ENCODE measurements at regions not wholly inside any gene's neighbourhood (a gene's known extent, or its start where the extent isn't known, plus 50 kb on each side); places are given as distances from the start of the nearest gene placed in this dataset.

GRCh38 chr14:53567236-53567780 lies 389.3 kb downstream of the BMP4 start:
- H4K20me1 ChIP-seq (replicated peaks; ENCODE audit: insufficient read depth) = no peaks in the 10 kb centered on the region

More at GRCh38 chr14:53567236-53567780, 389.3 kb downstream of the BMP4 start:
- Mint-ChIP-seq H3K36me3 (ENCODE audit: low read depth) (peaks cover 3% of the 10 kb centered on the region; the same call in 1 of the 3 replicates), H3K4me3 (no peak overlapping the region), H3K9me3 (peaks cover 12% of the 10 kb centered on the region), H3K27me3 (ENCODE audit: insufficient read depth, low read depth, poor library complexity) (no peaks in the 10 kb centered on the region), H3K27ac (no peak overlapping the region), H3K4me1 (peaks cover 23% of the 10 kb centered on the region)
- no peaks in the 10 kb centered on the region for H3K79me2 ChIP-seq (replicated peaks; ENCODE audit: insufficient read depth)
- no peaks in the 10 kb centered on the region; the same call in 1 of the 2 replicates for H3K9me2 ChIP-seq (ENCODE audit: insufficient read depth)
- no peaks in the 10 kb centered on the region for H3K27me3 ChIP-seq (ENCODE audit: insufficient read depth)
- no peaks in the 10 kb centered on the region for H3F3A ChIP-seq (replicated peaks; ENCODE audit: low read depth)
- DNase-seq (ENCODE audit: low spot score) (peak; percentile 65), ATAC-seq (peak; percentile 73)
- no peak overlapping the region for H3K27ac ChIP-seq (ENCODE audit: low read depth)
- no peak overlapping the region for H3K4me2 ChIP-seq
- no peak for TF ChIP-seq CTCF (conservative IDR thresholded peaks at IDR 0.05; ENCODE audit: low read depth in 2 of 2)
- TF ChIP-seq ZNF331 (CRISPR knock-in tag; IDR thresholded peaks at IDR 0.05; ENCODE audit: low read depth) = no peak
- TF ChIP-seq STAT1 (IDR thresholded peaks at IDR 0.05; ENCODE audit: unreplicated experiment) = no peak
- TF ChIP-seq NANOG (IDR thresholded peaks at IDR 0.05; ENCODE audit: borderline replicate concordance) = no peak
- TF ChIP-seq EZH2phosphoT487 (IDR thresholded peaks at IDR 0.05; ENCODE audit: unreplicated experiment) = no peak
- TF ChIP-seq CREB1 (CRISPR knock-in tag; IDR thresholded peaks at IDR 0.05; ENCODE audit: low read depth) = no peak
- TF ChIP-seq ETS1 (IDR thresholded peaks at IDR 0.05) = no peak
- TF ChIP-seq ZNF114 (CRISPR knock-in tag; IDR thresholded peaks at IDR 0.05) = no peak
- no peak for TF ChIP-seq JUNB (IDR thresholded peaks at IDR 0.05; ENCODE audit: unreplicated experiment)
- no peak for TF ChIP-seq REST (IDR thresholded peaks at IDR 0.05; ENCODE audit: unreplicated experiment)
- no peak for TF ChIP-seq EZH2 (IDR thresholded peaks at IDR 0.05; ENCODE audit: low read depth, unreplicated experiment)
- TF ChIP-seq ZNF462 (CRISPR knock-in tag; IDR thresholded peaks at IDR 0.05) = no peak
- TF ChIP-seq POLR2AphosphoS5 (IDR thresholded peaks at IDR 0.05; ENCODE audit: low read depth) = no peak
- no peak overlapping the region for H2AFZ ChIP-seq
- H3K4me1 ChIP-seq (ENCODE audit: insufficient read depth) = peaks cover 15% of the 10 kb centered on the region
- no peak overlapping the region for H3K4me3 ChIP-seq
- peaks cover 8% of the 10 kb centered on the region; the same call in 1 of the 2 replicates for H3K36me3 ChIP-seq (ENCODE audit: insufficient read depth)

Measured in GM23338 (cell line).